HCT116 (cell line): ENCODE measurements at regions not wholly inside any gene's neighbourhood (a gene's known extent, or its start where the extent isn't known, plus 50 kb on each side); places are given as distances from the start of the nearest gene placed in this dataset.

Source experiments
- ATAC-seq: fragments of 200-7000 bp; cut with Tn5 transposase; 2 replicates; pipeline ENCODE4 v1.9.1; 2020; ENCODE audit warnings: mild to moderate bottlenecking, moderate library complexity
- BruUV-seq: library from RNA; stranded (reverse); fragments of 400-500 nt; replicated peaks from 2 replicates; lab custom pipeline; 2021; lab: Mats Ljungman, UMichigan
- CTCF ChIA-PET: fragments of 300-600 bp; sonication (Branson Sonifier 250); formaldehyde crosslinking; loops from one replicate; lab custom pipeline; 2021; ENCODE audit warnings: antibody characterized with exemption; lab: Charles Lee
- POLR2A ChIA-PET: fragments of 300-600, 350-600 bp; sonication (Branson Sonifier 250); formaldehyde crosslinking; loops from one replicate; lab custom pipeline; 2021; ENCODE audit warnings: antibody characterized with exemption; lab: Charles Lee
- RAD21 ChIA-PET, 2 experiments: fragments of 300-600 bp; sonication (Branson Sonifier 250); formaldehyde crosslinking; loops; one replicate each; lab custom pipeline; 2023; ENCODE audit warnings: low total read pairs in 2 of 2; ENCODE audit not compliant: uncharacterized antibody in 2 of 2, unreplicated experiment in 2 of 2, low non-redundant PET in 1 of 2; lab: Charles Lee
- DNase-seq: peaks from one replicate; pipeline ENCODE4 v3.0.0-alpha.2; 2010; ENCODE audit warnings: low read depth, low spot score
- H2AFZ ChIP-seq: fragments of 200-600 bp; shearing (Covaris generic), sonication (generic); 2 replicates; pipeline ENCODE4 v1.6.1; 2017; ENCODE audit warnings: low read depth, mixed run types, mixed read lengths, antibody characterized with exemption, low read length; ENCODE audit not compliant: poor library complexity, severe bottlenecking
- H3K27ac ChIP-seq: 2 replicates; pipeline ENCODE4 v1.5.1; 2012; ENCODE audit warnings: low read depth, low read length
- H3K27me3 ChIP-seq: fragments of 200-600 bp; sonication (generic); 2 replicates; pipeline ENCODE4 v1.6.1; 2016; ENCODE audit warnings: mixed run types, low read length, mixed read lengths; ENCODE audit not compliant: insufficient read depth
- H3K36me3 ChIP-seq, 2 experiments: fragments of 200-500 bp in 1 of 2; fragments of 200-600 bp in 1 of 2; sonication (Bioruptor generic) in 1 of 2; sonication (generic) in 1 of 2; 2 replicates each; pipeline versions ENCODE4 v1.5.1 to v1.6.1; 2014 to 2016; ENCODE audit warnings: low read length in 2 of 2, inconsistent platforms in 1 of 2, mixed read lengths in 1 of 2, mixed run types in 1 of 2; ENCODE audit not compliant: insufficient read depth in 2 of 2, control insufficient read depth in 1 of 2
- H3K4me1 ChIP-seq, 2 experiments: fragments of 200-600 bp in 1 of 2; sonication (generic) in 1 of 2; 2 replicates each; pipeline versions ENCODE4 v1.5.1 to v1.6.1; 2012 to 2017; ENCODE audit warnings: low read length in 2 of 2, inconsistent platforms in 1 of 2, mild to moderate bottlenecking in 1 of 2, mixed read lengths in 1 of 2, mixed run types in 1 of 2, moderate library complexity in 1 of 2; ENCODE audit not compliant: insufficient read depth in 2 of 2, control insufficient read depth in 1 of 2
- H3K4me2 ChIP-seq: fragments of 200-600 bp; sonication (generic); 2 replicates; pipeline ENCODE4 v1.6.1; 2017; ENCODE audit warnings: mixed run types, low read length, mixed read lengths
- H3K4me3 ChIP-seq, 2 experiments: fragments of 200-600 bp in 1 of 2; sonication (generic) in 1 of 2; replicated peaks in 1 of 2; 2 replicates each; pipeline ENCODE4 v1.5.1; 2011 to 2016; ENCODE audit warnings: low read length in 2 of 2, control low read depth in 1 of 2, low read depth in 1 of 2, mild to moderate bottlenecking in 1 of 2, mixed read lengths in 1 of 2, mixed run types in 1 of 2
- H3K79me2 ChIP-seq: fragments of 200-600 bp; sonication (generic); 2 replicates; pipeline ENCODE4 v1.6.1; 2017; ENCODE audit warnings: mild to moderate bottlenecking, mixed run types, low read length, moderate library complexity, mixed read lengths; ENCODE audit not compliant: insufficient read depth
- H3K9ac ChIP-seq: fragments of 200-600 bp; sonication (generic); 2 replicates; pipeline ENCODE4 v1.6.1; 2016; ENCODE audit warnings: low read length, mixed read lengths
- H3K9me2 ChIP-seq: fragments of 200-600 bp; sonication (generic), shearing (Covaris generic); 2 replicates; pipeline ENCODE4 v1.6.1; 2017; ENCODE audit warnings: mixed run types, mild to moderate bottlenecking, moderate library complexity; ENCODE audit not compliant: insufficient read depth
- H3K9me3 ChIP-seq, 2 experiments: fragments of 200-500 bp in 1 of 2; fragments of 200-600 bp in 1 of 2; sonication (Bioruptor generic) in 1 of 2; sonication (generic) in 1 of 2; 2 replicates each; pipeline ENCODE4 v1.6.1; 2014 to 2017; ENCODE audit warnings: low read length in 2 of 2, mixed read lengths in 2 of 2, inconsistent platforms in 1 of 2, low read depth in 1 of 2, mild to moderate bottlenecking in 1 of 2, mixed run types in 1 of 2, moderate library complexity in 1 of 2; ENCODE audit not compliant: control insufficient read depth in 1 of 2, insufficient read depth in 1 of 2
- H4K20me1 ChIP-seq: fragments of 200-600 bp; sonication (generic), shearing (Covaris generic); 2 replicates; pipeline ENCODE4 v1.6.1; 2017; ENCODE audit warnings: mixed run types, mild to moderate bottlenecking, moderate library complexity; ENCODE audit not compliant: insufficient read depth
- CBX3 ChIP-seq: IDR thresholded peaks from 2 replicates; pipeline ENCODE4 v1.6.1; 2012; ENCODE audit warnings: low read depth
- CEBPB ChIP-seq: IDR thresholded peaks from 2 replicates; pipeline ENCODE4 v1.6.1; 2012; ENCODE audit warnings: low read depth
- EGR1 ChIP-seq: IDR thresholded peaks from 2 replicates; pipeline ENCODE4 v1.6.1; 2012; ENCODE audit warnings: low read depth
- ELF1 ChIP-seq: IDR thresholded peaks from 2 replicates; pipeline ENCODE4 v1.6.1; 2012; ENCODE audit warnings: low read depth, borderline replicate concordance
- EZH2 ChIP-seq: fragments of 200-600 bp; sonication (generic); IDR thresholded peaks from 2 replicates; pipeline ENCODE4 v1.6.1; 2017; ENCODE audit warnings: antibody characterized with exemption, mixed run types
- FOSL1 ChIP-seq: IDR thresholded peaks from 2 replicates; pipeline ENCODE4 v1.6.1; 2012; ENCODE audit warnings: low read depth
- JUND ChIP-seq: IDR thresholded peaks from 2 replicates; pipeline ENCODE4 v1.6.1; 2012
- MAX ChIP-seq: IDR thresholded peaks from 2 replicates; pipeline ENCODE4 v1.6.1; 2012
- POLR2AphosphoS5 ChIP-seq: IDR thresholded peaks from 2 replicates; pipeline ENCODE4 v1.6.1; 2011; ENCODE audit warnings: mild to moderate bottlenecking, low read depth, low read length, moderate library complexity
- RAD21 ChIP-seq: IDR thresholded peaks from 2 replicates; pipeline ENCODE4 v1.6.1; 2012; ENCODE audit warnings: low read depth, mild to moderate bottlenecking
- SIN3A ChIP-seq: IDR thresholded peaks from 2 replicates; pipeline ENCODE4 v1.6.1; 2012; ENCODE audit warnings: low read depth
- SP1 ChIP-seq: IDR thresholded peaks from 2 replicates; pipeline ENCODE4 v1.6.1; 2012; ENCODE audit warnings: low read depth
- SRF ChIP-seq: IDR thresholded peaks from 2 replicates; pipeline ENCODE4 v1.6.1; 2012; ENCODE audit warnings: low read depth
- TCF7L2 ChIP-seq: IDR thresholded peaks from 2 replicates; pipeline ENCODE4 v1.7.0; 2011; ENCODE audit warnings: borderline replicate concordance, inconsistent platforms; ENCODE audit not compliant: insufficient read depth, insufficient read length; ENCODE audit errors: extremely low read depth
- YY1 ChIP-seq: IDR thresholded peaks from 2 replicates; pipeline ENCODE4 v1.6.1; 2011; ENCODE audit warnings: low read length, low read depth, moderate library complexity, mild to moderate bottlenecking; ENCODE audit not compliant: insufficient replicate concordance; ENCODE audit errors: extremely low read depth
- ZBTB33 ChIP-seq: IDR thresholded peaks from 2 replicates; pipeline ENCODE4 v1.6.1; 2011; ENCODE audit warnings: mild to moderate bottlenecking, low read length, moderate library complexity; ENCODE audit not compliant: insufficient replicate concordance; ENCODE audit errors: extremely low read depth
- ZFX ChIP-seq: fragments of 450-650 bp; IDR thresholded peaks from 2 replicates; pipeline ENCODE4 v1.6.1; 2017
- ZNF274 ChIP-seq: fragments of 200-500 bp; sonication (Bioruptor generic); IDR thresholded peaks from 2 replicates; pipeline ENCODE4 v1.6.1; 2014; ENCODE audit warnings: mild to moderate bottlenecking, low read depth, low read length, inconsistent platforms
- intact Hi-C: fragments of 100-400 bp; cut with micrococcal nuclease; formaldehyde crosslinking; loops from 2 replicates; pipeline ENCODE4 v1.10.0; 2022

GRCh38 chr4:63029380-63029779 is 1379.9 kb downstream of the TECRL start:
- CTCF ChIA-PET = no interaction called here
- Histone ChIP-seq H3K27me3 (no peaks in the 10 kb centered on the region), H4K20me1 (no peaks in the 10 kb centered on the region), H3K27ac (no peak overlapping the region), H3K9ac (no peak overlapping the region), H3K4me3 (no peak overlapping the region), H3K79me2 (no peaks in the 10 kb centered on the region), H3K9me3 (peaks cover 7 to 8% of the 10 kb centered on the region in 2 experiments; a peak in 3 of 4 replicates), H3K4me2 (no peak overlapping the region), H3K9me2 (no peaks in the 10 kb centered on the region), H2AFZ (no peak overlapping the region), H3K36me3 (no peaks in the 10 kb centered on the region), H3K4me1 (no peaks in the 10 kb centered on the region)
- POLR2A ChIA-PET = no interaction called here
- DNase-seq (no peak), ATAC-seq (no peak)
- RAD21 ChIA-PET = no interaction called here
- no TSS peak for BruUV-seq
- no peak for TF ChIP-seq YY1
- no peak for TF ChIP-seq SIN3A
- no peak for TF ChIP-seq CBX3
- no peak for TF ChIP-seq TCF7L2
- no peak for TF ChIP-seq MAX
- TF ChIP-seq JUND = no peak
- TF ChIP-seq CEBPB = no peak
- TF ChIP-seq ELF1 = no peak
- TF ChIP-seq POLR2AphosphoS5 = no peak
- TF ChIP-seq ZNF274 = no peak
- no peak for TF ChIP-seq SP1
- TF ChIP-seq SRF = no peak
- no peak for TF ChIP-seq ZFX
- no peak for TF ChIP-seq ZBTB33
- TF ChIP-seq FOSL1 = no peak
- no peak for TF ChIP-seq RAD21
- TF ChIP-seq EZH2 = no peak
- no peak for TF ChIP-seq EGR1
- intact Hi-C loops = no loop called here
